ENCODE measurements at regions not wholly inside any gene's neighbourhood (a gene's known extent, or its start where the extent isn't known, plus 50 kb on each side); places are given as distances from the start of the nearest gene placed in this dataset.

DNA sequence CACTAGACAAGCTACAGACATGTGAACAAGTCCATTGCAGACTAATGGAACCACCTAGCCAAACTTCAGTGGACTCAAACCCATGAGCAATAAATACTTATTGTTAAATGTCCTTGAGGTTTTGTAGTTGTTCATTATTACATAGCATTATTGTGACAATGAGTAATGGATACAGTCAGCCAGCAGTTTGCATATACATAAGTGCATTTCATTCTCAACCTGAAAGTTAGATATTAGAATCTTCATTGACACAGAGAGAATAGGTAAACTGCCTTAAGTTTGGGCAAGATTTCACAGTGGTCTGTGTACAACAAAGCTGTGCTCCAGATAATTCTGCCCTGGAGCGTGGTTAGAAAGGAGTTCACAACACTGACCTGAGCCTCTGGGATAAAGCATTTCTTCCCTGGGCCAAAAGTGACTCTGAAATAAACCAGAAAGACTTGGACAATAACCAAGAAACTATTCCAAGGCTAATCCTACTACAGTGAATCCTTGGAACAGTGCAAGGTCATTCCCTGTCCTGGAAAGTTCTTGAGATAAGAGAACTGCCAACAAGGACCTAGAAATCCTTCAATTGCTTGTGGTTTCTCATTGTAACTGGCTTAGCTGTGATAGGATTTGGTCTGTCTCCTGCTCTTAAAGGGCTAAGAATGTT lies 225.5 kb upstream of the STT3B start:
- TF ChIP-seq EZH2 (IDR thresholded peaks at IDR 0.05; ENCODE audit: low read length) = no peak
- no peak for TF ChIP-seq CTCF (optimal IDR thresholded peaks at IDR 0.05 in 1 of 3, IDR thresholded peaks at IDR 0.05 in 1 of 3, conservative IDR thresholded peaks at IDR 0.05 in 1 of 3; ENCODE audit: extremely low read depth in 1 of 3, insufficient read depth in 2 of 3, low read length in 3 of 3)
- Histone ChIP-seq H3K27me3 (ENCODE audit: control insufficient read depth, extremely low read depth, insufficient read depth, low read length) (no peaks in the 10 kb centered on the region), H3K4me1 (ENCODE audit: control insufficient read depth, extremely low read depth, insufficient read depth, low read length) (no peaks in the 10 kb centered on the region), H3K9me1 (ENCODE audit: control insufficient read depth, extremely low read depth, insufficient read depth, low read length) (no peaks in the 10 kb centered on the region), H3K9me3 (ENCODE audit: control insufficient read depth, low read depth, low read length) (no peaks in the 10 kb centered on the region), H3K79me2 (ENCODE audit: control insufficient read depth, insufficient read depth, low read length) (no peaks in the 10 kb centered on the region), H4K20me1 (ENCODE audit: control insufficient read depth, extremely low read depth, insufficient read depth, low read length) (no peaks in the 10 kb centered on the region), H2AFZ (ENCODE audit: control insufficient read depth, low read length) (no peak overlapping the region), H3K4me3 (ENCODE audit: control insufficient read depth in 2 of 3, extremely low read depth in 1 of 3, insufficient read depth in 2 of 3, low read depth in 1 of 3, low read length in 3 of 3) (no peak overlapping the region), H3K27ac (ENCODE audit: control insufficient read depth, insufficient read depth, low read length) (no peak overlapping the region), H3K9ac (ENCODE audit: control insufficient read depth, extremely low read depth, insufficient read depth, low read length) (no peak overlapping the region), H3K4me2 (ENCODE audit: control insufficient read depth, extremely low read depth, insufficient read depth, low read depth, low read length) (no peak overlapping the region), H3K36me3 (ENCODE audit: control insufficient read depth in 2 of 2, extremely low read depth in 1 of 2, insufficient read depth in 2 of 2, low read length in 2 of 2) (no peaks in the 10 kb centered on the region)
- no peak for FAIRE-seq
- DNase-seq (ENCODE audit: low read depth, low spot score) = no peak
- dilution Hi-C loops (cut with MboI; ENCODE audit: extremely low pct_ligation_motif_present, low sequenced_read_pairs) = no loop called here

GRCh38 chr3:31311559-31311958 lies 221.2 kb upstream of the STT3B start:
- H2AFZ ChIP-seq (ENCODE audit: control insufficient read depth, low read length) = no peak overlapping the region
- H3K9me3 ChIP-seq (ENCODE audit: control insufficient read depth, low read depth, low read length) = no peaks in the 10 kb centered on the region
- no peak overlapping the region for H3K4me2 ChIP-seq (ENCODE audit: control insufficient read depth, extremely low read depth, insufficient read depth, low read depth, low read length)
- H3K9me1 ChIP-seq (ENCODE audit: control insufficient read depth, extremely low read depth, insufficient read depth, low read length) = no peaks in the 10 kb centered on the region
- no peaks in the 10 kb centered on the region for H3K36me3 ChIP-seq (ENCODE audit: control insufficient read depth in 2 of 2, extremely low read depth in 1 of 2, insufficient read depth in 2 of 2, low read length in 2 of 2)
- DNase-seq (ENCODE audit: low read depth, low spot score) (no peak), FAIRE-seq (no peak)
- H3K4me1 ChIP-seq (ENCODE audit: control insufficient read depth, extremely low read depth, insufficient read depth, low read length) = no peaks in the 10 kb centered on the region
- H3K4me3 ChIP-seq (ENCODE audit: control insufficient read depth in 2 of 3, extremely low read depth in 1 of 3, insufficient read depth in 2 of 3, low read depth in 1 of 3, low read length in 3 of 3) = no peak overlapping the region
- H3K9ac ChIP-seq (ENCODE audit: control insufficient read depth, extremely low read depth, insufficient read depth, low read length) = no peak overlapping the region
- no peaks in the 10 kb centered on the region for H3K79me2 ChIP-seq (ENCODE audit: control insufficient read depth, insufficient read depth, low read length)
- no peaks in the 10 kb centered on the region for H4K20me1 ChIP-seq (ENCODE audit: control insufficient read depth, extremely low read depth, insufficient read depth, low read length)
- TF ChIP-seq CTCF (optimal IDR thresholded peaks at IDR 0.05 in 1 of 3, IDR thresholded peaks at IDR 0.05 in 1 of 3, conservative IDR thresholded peaks at IDR 0.05 in 1 of 3; ENCODE audit: extremely low read depth in 1 of 3, insufficient read depth in 2 of 3, low read length in 3 of 3) (no peak), EZH2 (IDR thresholded peaks at IDR 0.05; ENCODE audit: low read length) (no peak)
- H3K27me3 ChIP-seq (ENCODE audit: control insufficient read depth, extremely low read depth, insufficient read depth, low read length) = no peaks in the 10 kb centered on the region
- dilution Hi-C loops (cut with MboI; ENCODE audit: extremely low pct_ligation_motif_present, low sequenced_read_pairs) = no loop called here
- H3K27ac ChIP-seq (ENCODE audit: control insufficient read depth, insufficient read depth, low read length) = no peak overlapping the region

All from keratinocyte (primary cell).